H9 (cell line): ENCODE measurements at regions not wholly inside any gene's neighbourhood (a gene's known extent, or its start where the extent isn't known, plus 50 kb on each side); places are given as distances from the start of the nearest gene placed in this dataset.

ENCODE experiments used
- DNase-seq: peaks from one replicate; pipeline ENCODE4 v3.0.0-alpha.2; 2017
- H2AFZ ChIP-seq: one replicate; pipeline ENCODE4 v1.6.1; 2013; ENCODE audit warnings: mild to moderate bottlenecking, low read length, control low read depth, moderate library complexity
- H2AK5ac ChIP-seq: 2 replicates; pipeline ENCODE4 v1.6.1; 2013; ENCODE audit warnings: low read length, control low read depth, mixed read lengths; ENCODE audit not compliant: insufficient read length
- H2BK120ac ChIP-seq: one replicate; pipeline ENCODE4 v1.6.1; 2013; ENCODE audit warnings: low read depth, mild to moderate bottlenecking, low read length, control low read depth, inconsistent platforms; ENCODE audit not compliant: poor library complexity, severe bottlenecking
- H2BK12ac ChIP-seq: 2 replicates; pipeline ENCODE4 v1.6.1; 2013; ENCODE audit warnings: low read length, control low read depth, mixed read lengths, low read depth; ENCODE audit not compliant: insufficient read length
- H2BK15ac ChIP-seq: 2 replicates; pipeline ENCODE4 v1.6.1; 2013; ENCODE audit warnings: low read depth, low read length, control low read depth
- H2BK20ac ChIP-seq: one replicate; pipeline ENCODE4 v1.6.1; 2013; ENCODE audit warnings: low read depth, mild to moderate bottlenecking, low read length, control low read depth, inconsistent platforms; ENCODE audit not compliant: poor library complexity, severe bottlenecking
- H2BK5ac ChIP-seq: 2 replicates; pipeline ENCODE4 v1.6.1; 2013; ENCODE audit warnings: low read length, control low read depth, mixed read lengths; ENCODE audit not compliant: insufficient read length
- H3K14ac ChIP-seq: 2 replicates; pipeline ENCODE4 v1.6.1; 2013; ENCODE audit warnings: low read length, control low read depth; ENCODE audit not compliant: insufficient read depth
- H3K18ac ChIP-seq: 2 replicates; pipeline ENCODE4 v1.6.1; 2013; ENCODE audit warnings: low read depth, mild to moderate bottlenecking, mixed read lengths, low read length, control low read depth; ENCODE audit not compliant: insufficient read length
- H3K23ac ChIP-seq: 2 replicates; pipeline ENCODE4 v1.6.1; 2013; ENCODE audit warnings: low read length, control low read depth, mixed read lengths, low read depth; ENCODE audit not compliant: insufficient read length
- H3K23me2 ChIP-seq: 2 replicates; pipeline ENCODE4 v1.6.1; 2013; ENCODE audit warnings: low read depth, mild to moderate bottlenecking, mixed read lengths, low read length, control low read depth; ENCODE audit not compliant: insufficient read length, poor library complexity, severe bottlenecking
- H3K27ac ChIP-seq: 2 replicates; pipeline ENCODE4 v1.5.1; 2013; ENCODE audit warnings: low read length, control low read depth, mixed read lengths, low read depth; ENCODE audit not compliant: insufficient read length
- H3K27me3 ChIP-seq: 2 replicates; pipeline ENCODE4 v1.6.1; 2013; ENCODE audit warnings: low read length, control low read depth, inconsistent platforms; ENCODE audit not compliant: insufficient read depth
- H3K4ac ChIP-seq: 2 replicates; pipeline ENCODE4 v1.6.1; 2013; ENCODE audit warnings: low read depth, mild to moderate bottlenecking, control low read depth, inconsistent platforms, low read length, moderate library complexity
- H3K4me1 ChIP-seq: 2 replicates; pipeline ENCODE4 v1.6.1; 2013; ENCODE audit warnings: low read length, control low read depth, inconsistent platforms; ENCODE audit not compliant: insufficient read depth
- H3K4me2 ChIP-seq: 2 replicates; pipeline ENCODE4 v1.6.1; 2013; ENCODE audit warnings: low read length, control low read depth, mixed read lengths; ENCODE audit not compliant: insufficient read length, insufficient read depth
- H3K56ac ChIP-seq: 2 replicates; pipeline ENCODE4 v1.6.1; 2013; ENCODE audit warnings: low read depth, mild to moderate bottlenecking, mixed read lengths, low read length, control low read depth; ENCODE audit not compliant: insufficient read length
- H3K79me1 ChIP-seq: 2 replicates; pipeline ENCODE4 v1.6.1; 2013; ENCODE audit warnings: low read depth, mild to moderate bottlenecking, moderate library complexity, low read length, control low read depth, inconsistent platforms; ENCODE audit not compliant: insufficient read depth, poor library complexity, severe bottlenecking
- H3K79me2 ChIP-seq: 2 replicates; pipeline ENCODE4 v1.6.1; 2013; ENCODE audit warnings: low read length, control low read depth, inconsistent platforms; ENCODE audit not compliant: insufficient read depth
- H3K9ac ChIP-seq: 2 replicates; pipeline ENCODE4 v1.6.1; 2013; ENCODE audit warnings: low read length, control low read depth, mixed read lengths; ENCODE audit not compliant: insufficient read length; ENCODE audit errors: extremely low read depth
- H3K9me3 ChIP-seq: one replicate; pipeline ENCODE4 v1.6.1; 2013; ENCODE audit warnings: low read depth, low read length, inconsistent platforms; ENCODE audit not compliant: control insufficient read depth
- H3T11ph ChIP-seq: one replicate; pipeline ENCODE4 v1.6.1; 2013; ENCODE audit warnings: mild to moderate bottlenecking, low read length, control low read depth, inconsistent platforms
- H4K20me1 ChIP-seq: one replicate; pipeline ENCODE4 v1.6.1; 2013; ENCODE audit not compliant: control insufficient read depth, insufficient read length, insufficient read depth
- H4K5ac ChIP-seq: 2 replicates; pipeline ENCODE4 v1.6.1; 2013; ENCODE audit warnings: low read depth, mild to moderate bottlenecking, mixed read lengths, low read length, control low read depth; ENCODE audit not compliant: insufficient read length
- H4K8ac ChIP-seq: replicated peaks from 2 replicates; pipeline ENCODE4 v1.6.1; 2013; ENCODE audit warnings: low read length, control low read depth, mixed read lengths, low read depth; ENCODE audit not compliant: insufficient read length
- H4K91ac ChIP-seq: 2 replicates; pipeline ENCODE4 v1.6.1; 2013; ENCODE audit warnings: low read depth, mild to moderate bottlenecking, moderate library complexity, mixed read lengths, low read length, control low read depth; ENCODE audit not compliant: insufficient read length
- H3K27ac Mint-ChIP-seq, 3 experiments: 2 replicates in 2 of 3; 3 replicates in 1 of 3; pipeline ENCODE4 v1.8.0; 2020 to 2021; ENCODE audit warnings: mixed read lengths in 3 of 3, mild to moderate bottlenecking in 1 of 3, moderate library complexity in 1 of 3
- H3K27me3 Mint-ChIP-seq: 2 replicates; pipeline ENCODE4 v1.8.0; 2021; ENCODE audit warnings: low read depth, mild to moderate bottlenecking, moderate library complexity, mixed read lengths
- H3K36me3 Mint-ChIP-seq, 3 experiments: 2 replicates in 2 of 3; 3 replicates in 1 of 3; pipeline ENCODE4 v1.8.0; 2020 to 2021; ENCODE audit warnings: low read depth in 3 of 3, mixed read lengths in 3 of 3; ENCODE audit not compliant: insufficient read depth in 1 of 3
- H3K4me1 Mint-ChIP-seq, 2 experiments: 2 replicates each; pipeline ENCODE4 v1.8.0; 2020; ENCODE audit warnings: mixed read lengths in 2 of 2
- H3K4me3 Mint-ChIP-seq, 2 experiments: 2 replicates in 1 of 2; 3 replicates in 1 of 2; pipeline ENCODE4 v1.8.0; 2020 to 2021; ENCODE audit warnings: mild to moderate bottlenecking in 2 of 2, mixed read lengths in 2 of 2, moderate library complexity in 1 of 2
- H3K9me3 Mint-ChIP-seq, 2 experiments: 2 replicates in 1 of 2; 3 replicates in 1 of 2; pipeline ENCODE4 v1.8.0; 2020; ENCODE audit warnings: mild to moderate bottlenecking in 2 of 2, mixed read lengths in 2 of 2, moderate library complexity in 1 of 2
- WGBS: extraction: QIAGEN DNeasy Blood & Tissue Kit; methylation state at CpG from one replicate; pipeline ENCODE4 v1.1.7; 2013; ENCODE audit warnings: missing lambda C conversion rate, low lambda C conversion rate, mixed read lengths; ENCODE audit not compliant: insufficient read length; ENCODE audit errors: extremely low coverage; 5-methylcytosine and 5-hydroxymethylcytosine counted together
- TF ChIP-seq, protein P1 (sequence below): fragments of 200-600 bp; sonication (generic); conservative IDR thresholded peaks from 3 replicates; pipeline ENCODE4 v1.8.0; 2021; ENCODE audit warnings: antibody characterized with exemption, mild to moderate bottlenecking

DNA sequence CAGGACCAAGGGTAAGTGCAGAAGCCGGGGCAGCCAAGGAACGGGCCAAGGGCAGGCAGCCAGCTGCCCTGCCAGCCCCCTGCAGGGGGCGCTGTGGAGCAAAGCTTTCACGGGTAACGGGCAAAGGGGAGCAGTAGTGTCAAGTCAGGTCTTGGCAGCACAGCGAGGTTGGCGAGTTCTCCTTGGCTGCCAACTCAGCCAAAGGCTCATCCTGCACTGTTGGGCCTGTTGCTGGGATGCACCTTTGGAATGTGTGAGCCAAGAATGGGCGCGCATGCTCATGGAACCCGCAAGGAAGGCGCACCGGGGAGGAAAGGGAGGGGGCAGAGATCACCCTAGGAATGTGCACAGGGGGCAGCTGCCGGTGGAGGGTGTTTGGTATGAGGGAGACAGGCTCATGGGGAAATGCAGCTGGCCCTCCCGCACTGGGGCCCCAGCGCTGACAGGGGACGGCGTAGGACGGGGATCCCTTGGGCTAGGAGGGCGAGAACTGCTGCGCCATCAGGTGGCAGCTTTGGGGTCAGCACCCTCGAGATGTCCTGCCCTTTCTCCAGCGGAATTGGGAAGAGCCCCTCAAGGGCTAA is 138.0 kb downstream of the ASCL4 start:
- no peaks in the 10 kb centered on the region for H3K4me1 ChIP-seq
- H3K27ac Mint-ChIP-seq = no peak overlapping the region
- H4K5ac ChIP-seq = no peak overlapping the region
- no peaks in the 10 kb centered on the region for H3K79me2 ChIP-seq
- H3K79me1 ChIP-seq = no peaks in the 10 kb centered on the region
- no peaks in the 10 kb centered on the region; a peak in 1 of 7 replicates for H3K36me3 Mint-ChIP-seq
- no peak overlapping the region for H2AFZ ChIP-seq
- no peaks in the 10 kb centered on the region; the same call in 1 of the 2 replicates for H3K27me3 ChIP-seq
- H2BK12ac ChIP-seq = no peak overlapping the region
- no peak overlapping the region for H2BK120ac ChIP-seq
- H3K23me2 ChIP-seq = peaks cover 5% of the 10 kb centered on the region
- H4K20me1 ChIP-seq = no peaks in the 10 kb centered on the region
- H4K8ac ChIP-seq = no peak overlapping the region
- no peak overlapping the region for H4K91ac ChIP-seq
- peak overlapping the region; percentile 89 for H3K4me2 ChIP-seq
- TF ChIP-seq, protein P1, sequence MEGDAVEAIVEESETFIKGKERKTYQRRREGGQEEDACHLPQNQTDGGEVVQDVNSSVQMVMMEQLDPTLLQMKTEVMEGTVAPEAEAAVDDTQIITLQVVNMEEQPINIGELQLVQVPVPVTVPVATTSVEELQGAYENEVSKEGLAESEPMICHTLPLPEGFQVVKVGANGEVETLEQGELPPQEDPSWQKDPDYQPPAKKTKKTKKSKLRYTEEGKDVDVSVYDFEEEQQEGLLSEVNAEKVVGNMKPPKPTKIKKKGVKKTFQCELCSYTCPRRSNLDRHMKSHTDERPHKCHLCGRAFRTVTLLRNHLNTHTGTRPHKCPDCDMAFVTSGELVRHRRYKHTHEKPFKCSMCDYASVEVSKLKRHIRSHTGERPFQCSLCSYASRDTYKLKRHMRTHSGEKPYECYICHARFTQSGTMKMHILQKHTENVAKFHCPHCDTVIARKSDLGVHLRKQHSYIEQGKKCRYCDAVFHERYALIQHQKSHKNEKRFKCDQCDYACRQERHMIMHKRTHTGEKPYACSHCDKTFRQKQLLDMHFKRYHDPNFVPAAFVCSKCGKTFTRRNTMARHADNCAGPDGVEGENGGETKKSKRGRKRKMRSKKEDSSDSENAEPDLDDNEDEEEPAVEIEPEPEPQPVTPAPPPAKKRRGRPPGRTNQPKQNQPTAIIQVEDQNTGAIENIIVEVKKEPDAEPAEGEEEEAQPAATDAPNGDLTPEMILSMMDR = peak; percentile 95
- no peak overlapping the region for H2AK5ac ChIP-seq
- peaks cover 6 to 7% of the 10 kb centered on the region in 2 experiments; a peak in 3 of 4 replicates for H3K4me1 Mint-ChIP-seq
- no peaks in the 10 kb centered on the region for H3K9me3 ChIP-seq
- no peak overlapping the region for H3T11ph ChIP-seq
- H3K14ac ChIP-seq = no peak overlapping the region; the same call in 1 of the 2 replicates
- no peak overlapping the region for H3K27ac ChIP-seq
- H2BK15ac ChIP-seq = no peak overlapping the region
- no peaks in the 10 kb centered on the region for H3K9me3 Mint-ChIP-seq
- no peak overlapping the region for H2BK20ac ChIP-seq
- H3K4ac ChIP-seq = no peak overlapping the region
- H3K4me3 Mint-ChIP-seq = peak overlapping the region; percentile 82 to 95
- no CpG with 5 or more reads among the region's 22 CpGs for WGBS
- H3K27me3 Mint-ChIP-seq = peaks cover 49% of the 10 kb centered on the region
- no peak overlapping the region for H3K56ac ChIP-seq
- H2BK5ac ChIP-seq = no peak overlapping the region
- H3K23ac ChIP-seq = no peak overlapping the region
- H3K18ac ChIP-seq = no peak overlapping the region
- peak; percentile 89 for DNase-seq
- H3K9ac ChIP-seq = no peak overlapping the region
